GM18498 (cell line): ENCODE measurements at regions not wholly inside any gene's neighbourhood (a gene's known extent, or its start where the extent isn't known, plus 50 kb on each side); places are given as distances from the start of the nearest gene placed in this dataset.
"Not testable (repeated sequence)": the region's sequence is repeated elsewhere in the genome, so short reads cannot be mapped to it uniquely, and the experiment has no call there.

Source experiments
- ATAC-seq: cut with Tn5 transposase; IDR thresholded peaks from one replicate; pipeline ENCODE4 v1.9.1; 2021; ENCODE audit warnings: mild to moderate bottlenecking, moderate library complexity; ENCODE audit not compliant: unreplicated experiment

- ATAC-seq = no peak
Measured at GRCh38 chr7:84738583-84739150, 448.2 kb downstream of the SEMA3D start.

GRCh38 chr7:84735677-84736076, 451.2 kb downstream of the SEMA3D start:
- ATAC-seq = no peak

GRCh38 chr7:84735011-84735410, 451.8 kb downstream of the SEMA3D start:
- ATAC-seq = no peak

GRCh38 chr7:84733976-84734375, 452.9 kb downstream of the SEMA3D start:
- not testable (repeated sequence) for ATAC-seq

- ATAC-seq = not testable (repeated sequence)
Measured at GRCh38 chr7:84730864-84731263, 456.0 kb downstream of the SEMA3D start.

- no peak for ATAC-seq
Measured at GRCh38 chr7:84729284-84729683, 457.6 kb downstream of the SEMA3D start.

GRCh38 chr7:84722734-84723133, 464.1 kb downstream of the SEMA3D start:
- ATAC-seq = no peak

- ATAC-seq = no peak
Measured at GRCh38 chr7:84722086-84722485, 464.8 kb downstream of the SEMA3D start.

GRCh38 chr7:84720456-84721097, 466.3 kb downstream of the SEMA3D start:
- no peak for ATAC-seq

- no peak for ATAC-seq
Measured at GRCh38 chr7:84714765-84715164, 472.1 kb downstream of the SEMA3D start.

- no peak for ATAC-seq
Measured at GRCh38 chr7:84712374-84713121, 474.3 kb downstream of the SEMA3D start.

- not testable (repeated sequence) for ATAC-seq
Measured at GRCh38 chr7:84710538-84710937, 476.3 kb downstream of the SEMA3D start.

GRCh38 chr7:84705706-84706105, 481.1 kb downstream of the SEMA3D start:
- ATAC-seq = no peak

- no peak for ATAC-seq
Measured at GRCh38 chr7:84705079-84705478, 481.8 kb downstream of the SEMA3D start.

- no peak for ATAC-seq
Measured at GRCh38 chr7:84704380-84704779, 482.5 kb downstream of the SEMA3D start.

- ATAC-seq = no peak
Measured at GRCh38 chr7:84701524-84702306, 485.1 kb downstream of the SEMA3D start.

- ATAC-seq = no peak
Measured at GRCh38 chr7:84700563-84701370, 486.1 kb downstream of the SEMA3D start.

- ATAC-seq = no peak
Measured at GRCh38 chr7:84697506-84697905, 489.4 kb downstream of the SEMA3D start.

- no peak for ATAC-seq
Measured at GRCh38 chr7:84693483-84693882, 493.4 kb downstream of the SEMA3D start.

GRCh38 chr7:84688671-84689070, 494.1 kb upstream of the SEMA3A start:
- ATAC-seq = no peak

GRCh38 chr7:84686373-84686772, 491.8 kb upstream of the SEMA3A start:
- ATAC-seq = no peak
